IPS-18a (cell line): ENCODE measurements at regions not wholly inside any gene's neighbourhood (a gene's known extent, or its start where the extent isn't known, plus 50 kb on each side); places are given as distances from the start of the nearest gene placed in this dataset.

Experiments used
- H3K27ac ChIP-seq: one replicate; pipeline ENCODE4 v1.5.1; 2013; ENCODE audit warnings: low read length
- H3K27me3 ChIP-seq: one replicate; pipeline ENCODE4 v1.6.1; 2013; ENCODE audit warnings: mild to moderate bottlenecking, low read length; ENCODE audit not compliant: control insufficient read depth, insufficient read depth
- H3K36me3 ChIP-seq: one replicate; pipeline ENCODE4 v1.6.1; 2013; ENCODE audit warnings: low read depth, low read length; ENCODE audit not compliant: control insufficient read depth
- H3K4me1 ChIP-seq: one replicate; pipeline ENCODE4 v1.6.1; 2013; ENCODE audit warnings: low read depth, low read length; ENCODE audit not compliant: control insufficient read depth
- H3K4me3 ChIP-seq: one replicate; pipeline ENCODE4 v1.5.1; 2013; ENCODE audit warnings: low read length
- H3K9ac ChIP-seq: one replicate; pipeline ENCODE4 v1.6.1; 2013; ENCODE audit warnings: mild to moderate bottlenecking, low read length, moderate library complexity
- H3K9me3 ChIP-seq: one replicate; pipeline ENCODE4 v1.6.1; 2013; ENCODE audit warnings: low read depth, low read length; ENCODE audit not compliant: control insufficient read depth

DNA sequence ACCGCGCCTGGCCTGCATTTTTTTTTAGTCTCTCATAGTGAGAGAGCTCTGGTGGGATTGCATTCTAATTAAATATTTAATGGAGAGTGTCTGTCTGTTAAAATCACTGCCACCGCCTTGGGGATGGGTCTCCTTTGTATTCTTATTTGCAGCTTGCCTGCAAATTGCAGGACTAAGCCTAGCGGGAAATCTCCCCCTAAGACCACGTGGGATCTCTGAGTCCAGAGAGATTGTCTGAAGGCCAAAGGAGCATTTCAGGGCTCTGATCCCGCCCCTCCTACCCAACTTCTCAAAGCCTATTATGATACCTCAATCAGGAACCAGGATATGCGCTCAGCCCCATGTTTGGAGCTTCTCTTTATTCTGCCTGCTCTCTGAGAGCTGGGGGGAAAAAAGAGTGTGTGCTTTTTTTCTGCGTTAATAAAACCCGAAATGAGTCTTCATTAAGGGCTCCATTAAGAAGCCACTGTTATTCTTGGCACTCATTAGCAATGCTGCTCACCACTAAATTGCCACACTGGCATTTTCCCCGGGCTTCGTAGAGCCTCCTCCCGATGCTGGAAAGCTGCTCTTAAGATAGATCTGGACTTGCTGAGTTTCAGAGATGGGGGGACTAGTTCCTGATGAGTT, 92.9 kb upstream of the THY1 start:
- Histone ChIP-seq H3K27me3 (no peaks in the 10 kb centered on the region), H3K9me3 (no peaks in the 10 kb centered on the region), H3K4me1 (peaks cover 3% of the 10 kb centered on the region), H3K36me3 (no peaks in the 10 kb centered on the region), H3K4me3 (no peak overlapping the region), H3K27ac (no peak overlapping the region), H3K9ac (no peak overlapping the region)

DNA sequence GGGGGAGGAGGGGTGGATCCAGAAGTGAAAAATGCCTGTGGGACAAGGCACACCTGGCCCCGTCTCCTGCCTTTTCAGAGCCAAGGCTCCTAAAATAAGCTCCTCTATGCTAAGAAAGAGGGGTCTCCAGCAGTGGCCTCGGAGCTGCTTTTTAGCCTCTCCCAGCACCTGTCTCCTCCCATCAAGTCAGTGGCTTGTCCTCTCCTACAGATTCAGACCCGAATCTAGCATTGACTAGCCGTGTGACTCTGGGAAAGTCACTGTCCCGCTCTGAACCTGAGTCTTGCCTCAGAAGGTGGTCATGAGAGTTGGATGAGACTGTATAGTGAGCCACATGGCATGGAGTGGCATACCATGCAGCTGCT, 90.8 kb upstream of the THY1 start:
- Histone ChIP-seq H3K36me3 (no peaks in the 10 kb centered on the region), H3K9ac (no peak overlapping the region), H3K9me3 (no peaks in the 10 kb centered on the region), H3K27me3 (no peaks in the 10 kb centered on the region), H3K27ac (no peak overlapping the region), H3K4me3 (no peak overlapping the region), H3K4me1 (no peaks in the 10 kb centered on the region)

- Histone ChIP-seq H3K4me1 (no peaks in the 10 kb centered on the region), H3K9me3 (no peaks in the 10 kb centered on the region), H3K27ac (no peak overlapping the region), H3K27me3 (no peaks in the 10 kb centered on the region), H3K36me3 (no peaks in the 10 kb centered on the region), H3K4me3 (no peak overlapping the region), H3K9ac (no peak overlapping the region)
Observed at GRCh38 chr11:119513131-119513805, 90.3 kb upstream of the THY1 start.

GRCh38 chr11:119512369-119512768, 89.4 kb upstream of the THY1 start:
- Histone ChIP-seq H3K9ac (no peak overlapping the region), H3K27me3 (no peaks in the 10 kb centered on the region), H3K4me3 (no peak overlapping the region), H3K36me3 (no peaks in the 10 kb centered on the region), H3K27ac (no peak overlapping the region), H3K4me1 (no peaks in the 10 kb centered on the region), H3K9me3 (no peaks in the 10 kb centered on the region)

- Histone ChIP-seq H3K36me3 (no peaks in the 10 kb centered on the region), H3K9ac (no peak overlapping the region), H3K27ac (no peak overlapping the region), H3K4me1 (no peaks in the 10 kb centered on the region), H3K4me3 (no peak overlapping the region), H3K9me3 (no peaks in the 10 kb centered on the region), H3K27me3 (no peaks in the 10 kb centered on the region)
Observed at GRCh38 chr11:119511614-119512306, 88.8 kb upstream of the THY1 start.

- Histone ChIP-seq H3K36me3 (no peaks in the 10 kb centered on the region), H3K9ac (no peak overlapping the region), H3K4me1 (no peaks in the 10 kb centered on the region), H3K4me3 (no peak overlapping the region), H3K27ac (no peak overlapping the region), H3K27me3 (no peaks in the 10 kb centered on the region), H3K9me3 (no peaks in the 10 kb centered on the region)
Observed at GRCh38 chr11:119509969-119510401, 87.0 kb upstream of the THY1 start.

DNA sequence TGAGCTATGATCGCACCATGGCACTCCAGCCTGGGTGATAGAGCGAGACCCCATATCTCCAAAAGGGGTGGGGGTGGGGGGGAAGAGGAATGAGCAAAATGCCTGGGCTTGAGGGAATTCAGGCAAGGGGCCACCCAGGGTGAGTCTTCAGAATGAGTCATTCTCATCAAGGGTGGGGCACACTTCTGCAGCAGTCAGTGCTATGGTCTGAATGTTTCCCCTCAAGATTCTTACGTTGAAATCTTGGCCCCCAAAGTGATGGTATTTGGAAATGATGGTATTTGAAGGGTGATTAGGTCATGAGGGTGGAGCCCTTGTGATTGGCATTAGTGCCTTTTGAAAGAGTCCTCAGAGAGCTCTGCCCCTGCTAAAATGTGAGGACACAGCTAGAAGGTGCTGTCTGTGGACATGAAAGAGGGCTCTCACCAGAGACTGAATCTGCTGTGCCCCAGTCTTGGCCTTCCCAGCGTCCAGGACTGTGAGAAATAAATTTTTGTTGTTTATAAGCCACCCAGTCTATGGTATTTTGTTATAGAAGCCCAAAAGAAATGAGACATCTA, 86.4 kb upstream of the THY1 start:
- H3K9me3 ChIP-seq = no peaks in the 10 kb centered on the region
- H3K4me1 ChIP-seq = no peaks in the 10 kb centered on the region
- H3K27ac ChIP-seq = no peak overlapping the region
- H3K27me3 ChIP-seq = no peaks in the 10 kb centered on the region
- no peaks in the 10 kb centered on the region for H3K36me3 ChIP-seq
- no peak overlapping the region for H3K4me3 ChIP-seq
- H3K9ac ChIP-seq = no peak overlapping the region

GRCh38 chr11:119506436-119506835, 83.5 kb upstream of the THY1 start:
- Histone ChIP-seq H3K9ac (no peak overlapping the region), H3K4me1 (peaks cover 5% of the 10 kb centered on the region), H3K9me3 (no peaks in the 10 kb centered on the region), H3K27ac (no peak overlapping the region), H3K4me3 (no peak overlapping the region), H3K27me3 (no peaks in the 10 kb centered on the region), H3K36me3 (no peaks in the 10 kb centered on the region)

DNA sequence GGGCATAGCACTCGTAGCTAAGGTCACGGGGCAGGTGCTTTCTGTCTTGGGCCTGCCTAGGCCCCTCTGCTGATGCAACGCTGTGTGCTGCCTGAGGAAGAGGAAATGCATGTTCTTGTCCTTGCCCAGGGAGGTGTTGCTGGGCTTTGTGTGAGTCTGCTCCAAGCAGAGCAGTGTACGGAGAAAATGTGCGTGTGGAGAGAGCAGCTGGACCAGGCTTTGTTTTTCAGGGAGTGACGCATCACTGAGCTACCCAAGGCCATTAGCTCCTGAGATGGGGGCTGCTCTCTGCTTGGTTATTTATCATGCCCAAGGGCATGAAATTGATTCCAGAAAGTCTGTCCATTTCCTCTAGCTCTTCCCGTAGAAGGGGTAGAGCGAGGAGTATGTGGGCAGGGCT, 82.9 kb upstream of the THY1 start:
- H3K4me1 ChIP-seq = peaks cover 5% of the 10 kb centered on the region
- H3K27me3 ChIP-seq = no peaks in the 10 kb centered on the region
- H3K4me3 ChIP-seq = no peak overlapping the region
- H3K9ac ChIP-seq = no peak overlapping the region
- no peaks in the 10 kb centered on the region for H3K9me3 ChIP-seq
- H3K27ac ChIP-seq = no peak overlapping the region
- no peaks in the 10 kb centered on the region for H3K36me3 ChIP-seq

DNA sequence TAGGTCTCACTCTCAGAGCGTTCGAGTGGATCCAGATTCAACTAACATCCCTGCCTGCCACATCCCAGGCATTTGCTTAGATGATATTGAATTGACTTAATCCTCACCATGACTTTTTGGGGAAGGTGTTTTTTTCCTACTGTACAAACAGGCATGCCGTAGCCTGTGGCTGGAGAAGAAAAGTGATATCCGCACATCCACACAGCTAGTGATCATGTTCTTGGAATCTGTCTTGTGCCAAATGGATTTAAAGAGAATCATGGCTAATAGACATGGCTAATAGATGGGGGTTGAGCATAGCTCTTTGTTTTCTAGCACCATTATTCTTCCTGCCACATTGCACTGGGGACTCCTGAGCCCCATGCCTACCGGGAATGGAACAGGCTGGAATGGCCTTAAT, 82.1 kb upstream of the THY1 start:
- Histone ChIP-seq H3K27ac (no peak overlapping the region), H3K27me3 (no peaks in the 10 kb centered on the region), H3K4me3 (no peak overlapping the region), H3K36me3 (no peaks in the 10 kb centered on the region), H3K4me1 (peaks cover 13% of the 10 kb centered on the region), H3K9ac (no peak overlapping the region), H3K9me3 (no peaks in the 10 kb centered on the region)

GRCh38 chr11:119504371-119504770, 81.4 kb upstream of the THY1 start:
- Histone ChIP-seq H3K4me1 (peaks cover 13% of the 10 kb centered on the region), H3K27me3 (no peaks in the 10 kb centered on the region), H3K9me3 (no peaks in the 10 kb centered on the region), H3K9ac (no peak overlapping the region), H3K27ac (no peak overlapping the region), H3K36me3 (no peaks in the 10 kb centered on the region), H3K4me3 (no peak overlapping the region)
